IMR-90 (cell line): ENCODE measurements at regions not wholly inside any gene's neighbourhood (a gene's known extent, or its start where the extent isn't known, plus 50 kb on each side); places are given as distances from the start of the nearest gene placed in this dataset.

ENCODE experiments used
- ATAC-seq: fragments of 200-7000 bp; cut with Tn5 transposase; 2 replicates; pipeline ENCODE4 v1.9.1; 2020; ENCODE audit warnings: low read depth, mild to moderate bottlenecking, moderate library complexity
- BruUV-seq: library from RNA; stranded (reverse); fragments of 400-500 nt; replicated peaks from 2 replicates; lab custom pipeline; 2021; lab: Mats Ljungman, UMichigan
- CTCF ChIA-PET: fragments of 300-600 bp; formaldehyde crosslinking; extraction: SDS; loops from one replicate; lab custom pipeline; 2021; ENCODE audit warnings: antibody characterized with exemption; lab: Yijun Ruan, JAX
- POLR2A ChIA-PET: fragments of 300-600 bp; sonication (Branson Sonifier 250); formaldehyde crosslinking; loops from one replicate; lab custom pipeline; 2022; ENCODE audit warnings: antibody characterized with exemption; ENCODE audit not compliant: unreplicated experiment; lab: Charles Lee
- DNase-seq: peaks from one replicate; pipeline ENCODE4 v3.0.0; 2013
- H2AFZ ChIP-seq: replicated peaks from 2 replicates; pipeline ENCODE3; 2013; ENCODE audit warnings: low read length, mild to moderate bottlenecking; ENCODE audit not compliant: poor library complexity
- H2AK5ac ChIP-seq: 2 replicates; pipeline ENCODE4 v1.6.1; 2013; ENCODE audit warnings: low read depth, low read length, inconsistent platforms
- H2AK9ac ChIP-seq: replicated peaks from 2 replicates; pipeline ENCODE3; 2013; ENCODE audit warnings: mild to moderate bottlenecking, low read depth, low read length, moderate library complexity; ENCODE audit not compliant: poor library complexity
- H2BK120ac ChIP-seq: 2 replicates; pipeline ENCODE4 v1.6.1; 2013; ENCODE audit warnings: low read depth, low read length, inconsistent platforms
- H2BK15ac ChIP-seq: 3 replicates; pipeline ENCODE4 v1.6.1; 2013; ENCODE audit warnings: low read depth, low read length, inconsistent platforms
- H2BK20ac ChIP-seq: 2 replicates; pipeline ENCODE4 v1.6.1; 2013; ENCODE audit warnings: low read depth, mild to moderate bottlenecking, inconsistent platforms, low read length, moderate library complexity
- H2BK5ac ChIP-seq: 2 replicates; pipeline ENCODE4 v1.6.1; 2013; ENCODE audit warnings: mild to moderate bottlenecking, low read depth, low read length, inconsistent platforms; ENCODE audit not compliant: poor library complexity, severe bottlenecking
- H3K14ac ChIP-seq: replicated peaks from 2 replicates; pipeline ENCODE4 v1.6.1; 2013; ENCODE audit warnings: low read depth, low read length, inconsistent platforms
- H3K18ac ChIP-seq: 2 replicates; pipeline ENCODE4 v1.6.1; 2013; ENCODE audit warnings: low read depth, low read length, control low read depth
- H3K23ac ChIP-seq: 2 replicates; pipeline ENCODE4 v1.6.1; 2013; ENCODE audit warnings: low read depth, low read length, inconsistent platforms
- H3K27ac ChIP-seq: 2 replicates; pipeline ENCODE4 v1.5.1; 2013; ENCODE audit warnings: mild to moderate bottlenecking, control low read depth, low read length; ENCODE audit not compliant: insufficient read depth
- H3K27me3 ChIP-seq: 2 replicates; pipeline ENCODE4 v1.6.1; 2013; ENCODE audit warnings: low read length; ENCODE audit not compliant: control insufficient read depth, insufficient read depth
- H3K36me3 ChIP-seq: 2 replicates; pipeline ENCODE4 v1.6.1; 2013; ENCODE audit warnings: low read length, mixed read lengths; ENCODE audit not compliant: control insufficient read depth, insufficient read depth
- H3K4ac ChIP-seq: 2 replicates; pipeline ENCODE4 v1.6.1; 2013; ENCODE audit warnings: low read depth, low read length, inconsistent platforms
- H3K4me1 ChIP-seq: 2 replicates; pipeline ENCODE4 v1.6.1; 2013; ENCODE audit warnings: low read length, mixed read lengths; ENCODE audit not compliant: control insufficient read depth, insufficient read depth
- H3K4me2 ChIP-seq: 2 replicates; pipeline ENCODE4 v1.6.1; 2013; ENCODE audit warnings: low read depth, mild to moderate bottlenecking, control low read depth, low read length, moderate library complexity
- H3K4me3 ChIP-seq: 2 replicates; pipeline ENCODE4 v1.5.1; 2013; ENCODE audit warnings: low read depth, mild to moderate bottlenecking, control low read depth, low read length, moderate library complexity; ENCODE audit not compliant: insufficient read depth
- H3K56ac ChIP-seq: 2 replicates; pipeline ENCODE4 v1.6.1; 2013; ENCODE audit warnings: low read length, inconsistent platforms; ENCODE audit not compliant: insufficient read depth; ENCODE audit errors: extremely low read depth
- H3K79me1 ChIP-seq, 2 experiments: 2 replicates each; pipeline ENCODE4 v1.6.1; 2013; ENCODE audit warnings: low read length in 2 of 2, inconsistent platforms in 1 of 2, low read depth in 1 of 2
- H3K9ac ChIP-seq: 2 replicates; pipeline ENCODE4 v1.6.1; 2013; ENCODE audit warnings: low read depth, low read length, control low read depth
- H3K9me1 ChIP-seq: 2 replicates; pipeline ENCODE4 v1.6.1; 2013; ENCODE audit warnings: low read length, inconsistent platforms; ENCODE audit not compliant: insufficient read depth
- H3K9me3 ChIP-seq: 2 replicates; pipeline ENCODE4 v1.6.1; 2013; ENCODE audit warnings: low read length; ENCODE audit not compliant: control insufficient read depth, insufficient read depth
- H4K20me1 ChIP-seq: 2 replicates; pipeline ENCODE4 v1.6.1; 2013; ENCODE audit warnings: low read length, inconsistent platforms; ENCODE audit not compliant: insufficient read depth
- H4K5ac ChIP-seq: 2 replicates; pipeline ENCODE4 v1.6.1; 2013; ENCODE audit warnings: mild to moderate bottlenecking, low read depth, low read length, control low read depth
- H4K8ac ChIP-seq, 2 experiments: 2 replicates each; pipeline ENCODE4 v1.6.1; 2013; ENCODE audit warnings: low read depth in 2 of 2, low read length in 2 of 2, control low read depth in 1 of 2, inconsistent platforms in 1 of 2
- H4K91ac ChIP-seq: 2 replicates; pipeline ENCODE4 v1.6.1; 2013; ENCODE audit warnings: low read depth, low read length, inconsistent platforms; ENCODE audit not compliant: insufficient read depth
- NFE2L2 ChIP-seq: fragments of 150-350 bp; IDR thresholded peaks from 2 replicates; pipeline ENCODE4 v1.6.1; 2016; ENCODE audit warnings: low read depth, mild to moderate bottlenecking, low read length
- WGBS, 2 experiments: methylation state at CpG; one replicate each; pipeline versions ENCODE4 v1.1.5 to v1.1.7; 2013; ENCODE audit warnings: missing lambda C conversion rate in 2 of 2; ENCODE audit not compliant: insufficient read length in 1 of 2; ENCODE audit errors: extremely low coverage in 2 of 2; 5-methylcytosine and 5-hydroxymethylcytosine counted together
- dilution Hi-C: fragments of 300-500 bp; cut with HindIII; formaldehyde crosslinking; loops from one replicate; pipeline ENCODE4 v1.14.3; 2018; ENCODE audit warnings: low sequenced_read_pairs; ENCODE audit not compliant: unreplicated experiment
- in situ Hi-C: fragments of 300-500 bp; cut with MboI; formaldehyde crosslinking; loops from 3 replicates; pipeline ENCODE4 v1.14.3; 2019; ENCODE audit warnings: low sequenced_read_pairs, inconsistent platforms, mixed read lengths
- intact Hi-C: fragments of 100-400 bp; cut with micrococcal nuclease; formaldehyde crosslinking; loops from 2 replicates; pipeline ENCODE4 v1.10.0; 2022
- TF ChIP-seq, protein P1 (sequence below): fragments of 150-350 bp; IDR thresholded peaks from 2 replicates; pipeline ENCODE4 v1.6.1; 2017; ENCODE audit warnings: mild to moderate bottlenecking, antibody characterized with exemption, low read length, low read depth

GRCh38 chr15:72979791-72980190, 72.5 kb upstream of the NEO1 start:
- peaks cover 3% of the 10 kb centered on the region; the same call in 1 of the 2 replicates for H3K4me1 ChIP-seq
- no peak overlapping the region for H3K56ac ChIP-seq
- H3K18ac ChIP-seq, result peak overlapping the region; percentile 48; the same call in 1 of the 2 replicates
- dilution Hi-C loops, result no loop called here
- CTCF ChIA-PET, result interaction anchor here (0.7 kb wide), 1 partner anchor 13 kb away, joined by 4 read pairs; no protein-coding TSS in a partner anchor
- no peak overlapping the region for H4K8ac ChIP-seq
- no peaks in the 10 kb centered on the region for H3K9me1 ChIP-seq
- no peak overlapping the region for H2AK9ac ChIP-seq
- no peak overlapping the region for H3K14ac ChIP-seq
- ATAC-seq (no peak), DNase-seq (no peak)
- H3K4me3 ChIP-seq, result no peak overlapping the region
- no peak overlapping the region for H2AFZ ChIP-seq
- H3K27ac ChIP-seq, result no peak overlapping the region
- 0% methylated on average over 1 of the region's 5 CpGs; no CpG with 5 or more reads in 1 of the 2 experiments for WGBS, 2 experiments
- peaks cover 7% of the 10 kb centered on the region for H3K27me3 ChIP-seq
- no peak overlapping the region for H2BK5ac ChIP-seq
- no peak overlapping the region for H2BK15ac ChIP-seq
- no peak overlapping the region for H3K4me2 ChIP-seq
- TF ChIP-seq, protein P1, sequence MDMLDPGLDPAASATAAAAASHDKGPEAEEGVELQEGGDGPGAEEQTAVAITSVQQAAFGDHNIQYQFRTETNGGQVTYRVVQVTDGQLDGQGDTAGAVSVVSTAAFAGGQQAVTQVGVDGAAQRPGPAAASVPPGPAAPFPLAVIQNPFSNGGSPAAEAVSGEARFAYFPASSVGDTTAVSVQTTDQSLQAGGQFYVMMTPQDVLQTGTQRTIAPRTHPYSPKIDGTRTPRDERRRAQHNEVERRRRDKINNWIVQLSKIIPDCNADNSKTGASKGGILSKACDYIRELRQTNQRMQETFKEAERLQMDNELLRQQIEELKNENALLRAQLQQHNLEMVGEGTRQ, result 0 out of 2 replicates have a peak, but pooled peaks have one; percentile 13
- no peak for TF ChIP-seq NFE2L2
- no peak overlapping the region; the same call in 1 of the 2 replicates for H3K23ac ChIP-seq
- H4K91ac ChIP-seq, result no peak overlapping the region
- no peaks in the 10 kb centered on the region for H3K79me1 ChIP-seq
- H4K5ac ChIP-seq, result no peak overlapping the region
- H3K4ac ChIP-seq, result no peak overlapping the region
- in situ Hi-C loops, result no loop called here
- H4K20me1 ChIP-seq, result no peaks in the 10 kb centered on the region
- no peak overlapping the region for H3K9ac ChIP-seq
- no peak overlapping the region for H2AK5ac ChIP-seq
- peaks cover 2% of the 10 kb centered on the region; the same call in 1 of the 2 replicates for H3K9me3 ChIP-seq
- H2BK20ac ChIP-seq, result no peak overlapping the region
- POLR2A ChIA-PET, result interaction anchor here (1.7 kb wide), 1 partner anchor 9 kb away, joined by 5 read pairs; no protein-coding TSS in a partner anchor
- no peaks in the 10 kb centered on the region for H3K36me3 ChIP-seq
- no TSS peak for BruUV-seq
- intact Hi-C loops, result no loop called here
- H2BK120ac ChIP-seq, result no peak overlapping the region
